ENCODE measurements at regions not wholly inside any gene's neighbourhood (a gene's known extent, or its start where the extent isn't known, plus 50 kb on each side); places are given as distances from the start of the nearest gene placed in this dataset.

GRCh38 chrX:4239650-4240540, 526.4 kb upstream of the PRKX start:
- TF ChIP-seq PAX5 (IDR thresholded peaks at IDR 0.05; ENCODE audit: insufficient read depth, low read length, severe bottlenecking) = no peak
- TF ChIP-seq POLR2AphosphoS5 (IDR thresholded peaks at IDR 0.05; ENCODE audit: low read depth, low read length) = no peak
- no peak for TF ChIP-seq POLR2A (IDR thresholded peaks at IDR 0.05; ENCODE audit: low read depth, low read length)

Measured in GM12891 (cell line).